Activated naive CD4-positive, alpha-beta T cell treated with Interleukin-2 at 50 U/mL for 16 hours (primary cell): ENCODE measurements at regions not wholly inside any gene's neighbourhood (a gene's known extent, or its start where the extent isn't known, plus 50 kb on each side); places are given as distances from the start of the nearest gene placed in this dataset.

ENCODE experiments used
- DNase-seq: peaks from one replicate; pipeline ENCODE4 v3.0.0-alpha.2; 2020

DNA sequence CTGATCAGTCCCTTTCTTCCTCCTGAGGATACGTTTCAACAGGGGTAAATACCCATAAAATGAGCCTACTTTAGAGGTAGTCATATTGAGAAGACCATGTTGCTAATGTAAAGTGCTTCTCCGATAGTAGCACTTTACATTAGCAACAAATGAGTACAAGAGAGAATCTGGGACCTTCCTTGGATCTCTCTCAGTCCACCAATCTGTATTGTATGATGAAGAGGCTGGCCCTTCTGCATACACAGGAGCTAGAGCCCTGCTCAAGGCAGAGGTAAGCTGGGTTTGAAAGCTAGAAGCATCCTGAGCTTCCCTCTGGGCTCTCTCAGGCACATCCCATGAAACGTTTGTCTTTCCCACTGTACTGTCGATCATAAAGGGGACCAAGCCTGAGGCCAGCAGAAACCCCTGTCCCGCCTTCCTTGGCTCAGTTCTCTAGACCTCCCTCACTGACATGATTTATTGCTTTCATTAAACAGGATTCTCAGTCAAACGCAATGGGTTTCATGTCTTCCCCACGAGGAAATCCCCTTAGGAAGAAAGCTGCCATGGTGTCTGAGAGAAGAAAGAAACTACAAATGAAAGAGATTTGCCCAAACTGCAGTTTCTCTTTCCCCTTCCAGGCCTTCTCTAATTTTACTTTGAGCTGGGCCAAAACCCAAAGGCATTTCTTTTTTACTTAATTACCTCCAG lies 62.8 kb upstream of the BCAR3 start:
- no peak for DNase-seq

DNA sequence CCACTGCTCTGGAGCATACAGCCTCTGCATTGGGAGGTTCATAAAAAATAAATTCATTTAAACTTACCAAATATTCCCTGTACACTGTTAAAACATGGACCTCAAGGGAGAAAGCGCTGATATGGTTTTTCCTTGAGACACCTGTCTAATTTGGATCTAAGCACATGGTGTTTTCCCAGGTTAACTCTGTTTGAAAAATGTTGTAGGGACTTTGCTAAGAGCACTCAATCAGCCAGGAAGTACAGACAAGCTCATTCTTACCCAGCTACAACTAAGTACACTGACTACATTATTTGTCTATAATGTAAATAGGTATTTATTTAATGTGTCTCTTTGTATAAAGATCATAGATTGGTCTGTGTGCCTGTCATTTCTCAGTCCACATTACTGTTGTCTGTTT lies 61.8 kb upstream of the BCAR3 start:
- no peak for DNase-seq

GRCh38 chr1:93740601-93741031 lies 59.0 kb upstream of the BCAR3 start:
- DNase-seq, result no peak

DNA sequence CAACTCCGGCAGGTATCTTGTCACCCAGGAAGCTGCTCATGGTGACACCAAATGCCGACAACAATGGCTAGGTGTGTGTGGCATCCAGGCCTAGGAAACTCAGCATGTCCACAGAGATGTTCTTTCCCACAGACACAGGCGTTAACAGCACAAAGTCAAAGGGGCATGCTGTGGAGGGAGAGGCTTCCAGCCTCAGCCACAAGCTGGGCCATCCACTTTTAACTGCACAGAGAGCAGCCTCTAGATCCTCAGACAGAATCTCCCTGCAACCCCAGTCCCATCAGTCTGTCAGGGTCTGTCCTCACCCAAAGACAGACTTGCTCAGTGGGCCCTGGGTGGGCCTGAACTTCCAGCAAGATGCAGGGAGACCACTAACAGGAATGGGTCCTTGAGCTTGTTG lies 58.5 kb upstream of the BCAR3 start:
- DNase-seq, result no peak

DNA sequence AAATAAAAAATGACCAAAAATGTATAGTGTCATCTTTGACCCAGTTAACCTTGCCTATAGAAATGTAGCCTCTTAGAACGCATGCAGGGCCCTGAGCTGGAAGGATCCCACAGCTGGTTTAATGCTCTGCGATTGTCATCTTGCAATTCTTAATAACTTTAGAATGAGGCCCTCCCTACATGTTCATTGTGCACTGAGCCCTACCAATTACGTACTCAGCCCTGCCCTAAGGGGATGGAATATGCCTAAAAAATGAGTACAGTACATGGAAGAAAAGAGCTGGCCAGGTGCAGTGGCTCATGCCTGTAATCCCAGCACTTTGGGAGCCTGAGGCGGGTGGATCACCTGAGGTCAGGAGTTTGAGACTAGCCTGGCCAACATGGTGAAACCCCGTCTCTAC lies 57.8 kb upstream of the BCAR3 start:
- no peak for DNase-seq

- no peak for DNase-seq
Measured at GRCh38 chr1:93738926-93739325, 57.3 kb upstream of the BCAR3 start.

- no peak for DNase-seq
Measured at GRCh38 chr1:93738075-93738622, 56.5 kb upstream of the BCAR3 start.

DNA sequence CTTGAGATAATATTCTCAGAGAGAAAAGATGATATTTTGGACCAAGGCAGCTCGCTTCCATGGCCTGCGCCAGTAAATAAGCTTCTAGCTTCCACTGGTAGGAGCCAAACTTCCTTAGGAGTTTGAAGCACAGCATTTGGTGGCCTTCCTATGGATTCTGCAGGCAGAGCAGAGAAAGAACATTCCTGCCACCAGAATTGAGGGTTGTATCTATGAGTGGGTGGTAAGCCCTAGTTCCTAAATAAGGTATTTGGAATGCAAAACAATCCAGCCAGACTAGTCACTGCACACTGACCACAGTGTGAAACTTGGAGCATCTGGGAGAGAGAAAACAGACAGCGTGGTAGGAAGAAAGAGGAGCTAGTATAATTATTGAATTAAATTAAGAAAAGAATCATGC lies 54.1 kb upstream of the BCAR3 start:
- DNase-seq, result no peak

DNA sequence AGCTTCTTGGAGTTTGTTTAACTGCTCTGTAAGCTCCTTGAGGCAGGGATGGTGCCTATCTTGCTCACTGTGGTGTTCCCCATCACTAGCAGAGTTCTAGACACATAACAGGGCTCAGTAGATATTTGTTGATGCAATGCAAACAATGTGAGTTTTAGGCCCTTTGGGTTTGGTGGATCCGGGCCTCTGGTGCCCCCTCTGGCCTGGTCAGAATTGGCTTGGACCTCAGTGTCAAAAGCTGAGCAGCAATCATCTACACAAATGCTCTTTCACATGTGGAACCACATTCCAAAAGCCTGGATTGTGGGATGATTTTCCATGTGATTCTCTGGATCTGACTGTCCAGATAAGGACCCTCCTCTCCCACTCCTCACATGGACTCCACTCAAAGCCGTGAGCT lies 53.4 kb upstream of the BCAR3 start:
- no peak for DNase-seq

- DNase-seq, result no peak
Measured at GRCh38 chr1:93733340-93733739, 51.7 kb upstream of the BCAR3 start.

GRCh38 chr1:93732514-93732913 lies 50.9 kb upstream of the BCAR3 start:
- no peak for DNase-seq
